ENCODE measurements at regions not wholly inside any gene's neighbourhood (a gene's known extent, or its start where the extent isn't known, plus 50 kb on each side); places are given as distances from the start of the nearest gene placed in this dataset.

GRCh38 chr12:94032368-94032767 is 116.0 kb upstream of the PLXNC1 start:
- no peak for DNase-seq

- no peak for DNase-seq
These were observed 115.3 kb upstream of the PLXNC1 start for GRCh38 chr12:94033101-94033500.

DNA sequence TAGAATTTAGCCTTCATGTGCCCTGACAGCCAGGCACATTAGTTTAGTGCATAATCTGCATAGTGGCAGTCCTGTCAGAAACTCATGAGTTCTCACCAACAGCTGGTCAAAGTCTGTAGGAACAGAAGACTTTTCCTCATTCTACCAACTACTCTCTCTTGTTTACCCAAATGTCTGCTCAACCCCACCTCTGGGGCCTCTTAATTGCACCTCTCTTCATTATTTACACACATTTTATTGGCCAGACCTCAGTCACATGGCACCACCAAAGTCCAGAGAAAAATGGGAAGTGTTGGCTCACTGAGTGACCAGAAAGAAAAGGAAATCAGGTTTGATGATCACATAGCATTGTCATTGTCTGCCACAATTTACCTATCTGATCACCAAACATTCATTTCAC is 114.6 kb upstream of the PLXNC1 start:
- DNase-seq, result no peak

DNA sequence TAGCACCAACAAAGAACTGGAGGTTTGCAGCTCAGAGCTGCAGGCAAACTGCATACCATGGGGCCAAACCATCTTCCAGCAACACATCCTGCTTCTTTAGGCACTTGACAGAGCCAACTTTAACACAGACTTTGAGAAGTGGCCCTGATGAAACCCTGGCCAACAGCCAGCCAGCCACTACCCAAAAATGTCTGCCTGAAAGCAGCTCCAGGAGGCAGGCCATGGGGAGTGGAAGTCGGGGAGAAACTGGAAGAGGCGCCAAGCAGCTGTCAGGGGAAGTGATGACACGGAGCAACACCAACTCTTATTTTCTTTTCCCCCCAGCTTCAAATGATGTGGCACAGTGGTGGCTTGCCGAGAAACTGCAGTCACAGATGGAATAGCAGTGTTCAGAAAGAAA is 110.9 kb upstream of the PLXNC1 start:
- DNase-seq, result no peak

- no peak for DNase-seq
These were observed 109.8 kb upstream of the PLXNC1 start for GRCh38 chr12:94038605-94039004.

- DNase-seq, result no peak
These were observed 109.1 kb upstream of the PLXNC1 start for GRCh38 chr12:94039199-94039840.

DNA sequence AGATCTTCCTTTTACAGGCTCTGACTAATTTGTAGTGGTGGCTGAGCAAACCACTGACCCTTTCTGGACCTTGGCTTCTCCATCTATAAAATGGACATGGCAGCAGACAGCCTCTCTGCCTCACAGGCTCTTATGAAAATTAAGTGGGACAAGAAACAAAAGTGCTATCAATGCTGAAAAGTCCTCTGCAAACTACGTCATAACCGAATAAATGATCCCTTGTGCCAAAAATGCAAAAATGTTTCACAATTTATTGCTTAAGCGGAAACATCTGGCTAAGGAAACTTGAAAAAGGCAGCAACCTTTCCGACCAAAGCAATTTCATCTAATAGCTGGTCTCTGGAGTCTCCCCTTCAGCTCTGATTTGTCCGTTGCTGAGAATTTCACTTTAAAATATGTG is 108.5 kb upstream of the PLXNC1 start:
- no peak for DNase-seq

GRCh38 chr12:94041850-94042249 is 106.5 kb upstream of the PLXNC1 start:
- no peak for DNase-seq

DNA sequence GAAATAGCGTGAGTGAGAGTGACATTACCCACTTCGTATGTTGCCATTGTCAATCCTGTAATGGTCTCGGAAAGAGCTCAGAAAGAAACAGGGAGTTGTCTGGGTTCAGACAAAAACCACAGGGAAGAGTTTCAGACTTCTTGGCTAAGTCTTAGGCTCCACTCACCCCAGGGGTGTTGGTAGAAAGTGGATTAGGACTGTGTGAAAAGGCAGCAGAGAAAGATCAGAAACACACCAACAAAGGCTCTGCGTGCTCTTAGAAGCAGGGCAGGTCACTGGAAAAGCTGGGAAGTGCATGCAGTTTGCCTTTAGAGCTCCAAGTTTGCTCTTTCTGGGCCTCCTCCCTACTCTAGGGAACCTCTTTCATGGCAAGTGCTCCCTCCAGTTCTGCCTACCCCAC is 106.1 kb upstream of the PLXNC1 start:
- DNase-seq, result no peak

GRCh38 chr12:94046626-94047410 is 101.6 kb upstream of the PLXNC1 start:
- DNase-seq, result no peak

DNA sequence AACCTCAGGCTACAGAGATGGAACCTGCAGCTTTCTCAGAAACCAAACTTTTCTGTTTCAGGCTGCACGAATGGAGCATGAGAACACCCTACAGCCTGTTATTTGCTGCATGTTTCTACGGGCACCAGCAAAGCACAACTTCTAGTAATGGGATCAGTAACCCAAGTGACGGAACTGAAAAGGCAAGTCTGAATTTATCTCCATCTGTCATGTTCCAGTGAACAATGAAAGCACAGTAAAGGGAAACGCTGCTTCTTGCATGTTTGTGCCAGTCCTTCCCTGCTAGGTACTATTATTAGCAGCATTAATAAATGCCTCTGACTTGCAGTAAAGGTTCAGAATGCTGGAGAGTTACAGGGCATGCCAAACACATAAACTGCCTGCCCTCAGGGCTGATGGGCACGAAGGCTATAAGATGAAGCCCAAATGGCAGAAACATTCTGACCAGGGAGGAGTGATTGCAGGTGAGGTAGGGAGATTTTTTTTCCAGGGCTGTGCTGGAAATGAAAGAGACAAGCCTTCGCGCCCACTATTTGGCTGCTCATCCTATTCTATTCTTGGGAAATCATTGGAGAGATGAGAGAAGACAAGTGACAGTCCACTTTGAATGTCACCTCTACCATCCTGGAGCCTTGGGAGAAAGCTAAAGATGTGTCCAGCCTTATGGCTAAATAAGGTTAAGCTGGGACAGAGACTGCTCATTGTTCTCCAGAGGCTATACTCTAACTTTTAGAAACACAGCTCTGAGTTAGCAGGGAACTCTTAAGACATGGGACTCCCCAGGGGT is 100.4 kb upstream of the PLXNC1 start:
- no peak for DNase-seq

DNA sequence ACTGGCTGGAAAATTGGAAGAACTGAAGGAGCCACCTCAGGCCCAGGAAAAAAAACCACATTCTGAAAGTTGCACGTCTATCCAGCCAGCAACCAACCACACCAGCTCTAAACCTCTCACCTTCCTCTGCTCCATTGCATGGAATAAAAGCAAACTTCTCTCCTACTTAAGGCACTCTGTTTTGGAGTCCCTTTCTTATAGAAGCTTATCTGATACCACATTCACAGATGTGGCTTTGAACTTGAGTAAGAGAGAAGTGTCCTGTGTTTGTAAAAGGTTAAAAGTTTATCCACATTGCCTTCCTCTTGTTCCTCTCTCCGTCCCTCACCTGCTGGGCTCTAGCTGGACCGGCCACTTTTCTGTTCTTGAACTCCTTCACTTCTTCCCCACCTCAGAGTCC is 99.6 kb upstream of the PLXNC1 start:
- DNase-seq, result no peak

- DNase-seq, result no peak
These were observed 98.7 kb upstream of the PLXNC1 start for GRCh38 chr12:94049718-94050117.

DNA sequence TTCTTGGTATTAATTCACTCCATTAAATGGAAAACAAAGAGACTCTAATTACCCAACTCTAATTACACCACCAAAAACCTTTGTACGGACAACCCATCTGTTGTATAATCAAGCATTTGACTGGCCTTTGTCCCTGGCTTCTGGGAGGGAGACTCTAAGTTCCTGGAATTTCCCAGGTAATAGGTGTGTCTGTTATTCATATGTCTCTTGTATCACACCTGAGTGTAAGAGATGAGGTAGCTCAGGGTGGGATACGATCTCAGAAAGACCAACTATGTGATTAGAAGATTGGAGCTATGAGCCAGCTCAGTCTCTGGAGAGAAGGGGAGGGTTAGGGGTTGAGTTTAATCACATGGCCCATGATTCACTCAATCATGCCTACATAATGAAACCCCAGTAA is 94.7 kb upstream of the PLXNC1 start:
- DNase-seq, result no peak

GRCh38 chr12:94055528-94055927 is 92.8 kb upstream of the PLXNC1 start:
- no peak for DNase-seq

DNA sequence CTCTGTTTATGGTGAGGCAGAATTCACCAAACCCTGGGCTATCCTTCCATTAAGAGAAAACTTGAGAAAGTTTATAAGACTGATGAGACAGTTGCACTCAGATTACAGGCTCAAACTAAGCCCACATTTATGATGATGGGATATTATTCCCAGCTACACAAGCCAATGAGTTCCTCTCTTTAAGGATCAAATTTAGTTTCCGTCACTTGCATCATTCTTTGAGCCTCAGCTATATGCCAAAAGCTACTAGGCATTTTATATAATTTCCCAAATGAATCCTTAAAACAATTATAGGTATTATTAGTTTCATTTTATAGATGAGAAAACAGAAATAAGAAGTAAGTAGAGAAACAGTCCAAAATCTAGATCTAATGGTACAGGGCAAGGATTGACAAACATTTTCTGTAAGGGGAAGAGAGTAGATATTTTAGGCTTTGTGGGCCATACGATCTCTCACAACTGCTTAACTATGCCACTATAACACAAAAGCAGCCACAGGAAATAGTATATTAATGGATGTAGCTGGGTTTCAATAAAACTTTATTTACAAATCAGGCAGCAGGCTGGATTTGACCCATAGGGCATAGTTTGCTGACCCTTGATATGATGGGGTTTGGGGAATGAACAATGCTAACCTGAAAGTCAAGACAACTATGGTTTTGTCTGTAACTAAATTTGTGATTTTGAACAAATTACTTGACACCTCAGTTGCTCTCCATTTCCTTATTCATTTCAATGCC is 91.8 kb upstream of the PLXNC1 start:
- no peak for DNase-seq

- no peak for DNase-seq
These were observed 90.9 kb upstream of the PLXNC1 start for GRCh38 chr12:94057262-94058151.

DNA sequence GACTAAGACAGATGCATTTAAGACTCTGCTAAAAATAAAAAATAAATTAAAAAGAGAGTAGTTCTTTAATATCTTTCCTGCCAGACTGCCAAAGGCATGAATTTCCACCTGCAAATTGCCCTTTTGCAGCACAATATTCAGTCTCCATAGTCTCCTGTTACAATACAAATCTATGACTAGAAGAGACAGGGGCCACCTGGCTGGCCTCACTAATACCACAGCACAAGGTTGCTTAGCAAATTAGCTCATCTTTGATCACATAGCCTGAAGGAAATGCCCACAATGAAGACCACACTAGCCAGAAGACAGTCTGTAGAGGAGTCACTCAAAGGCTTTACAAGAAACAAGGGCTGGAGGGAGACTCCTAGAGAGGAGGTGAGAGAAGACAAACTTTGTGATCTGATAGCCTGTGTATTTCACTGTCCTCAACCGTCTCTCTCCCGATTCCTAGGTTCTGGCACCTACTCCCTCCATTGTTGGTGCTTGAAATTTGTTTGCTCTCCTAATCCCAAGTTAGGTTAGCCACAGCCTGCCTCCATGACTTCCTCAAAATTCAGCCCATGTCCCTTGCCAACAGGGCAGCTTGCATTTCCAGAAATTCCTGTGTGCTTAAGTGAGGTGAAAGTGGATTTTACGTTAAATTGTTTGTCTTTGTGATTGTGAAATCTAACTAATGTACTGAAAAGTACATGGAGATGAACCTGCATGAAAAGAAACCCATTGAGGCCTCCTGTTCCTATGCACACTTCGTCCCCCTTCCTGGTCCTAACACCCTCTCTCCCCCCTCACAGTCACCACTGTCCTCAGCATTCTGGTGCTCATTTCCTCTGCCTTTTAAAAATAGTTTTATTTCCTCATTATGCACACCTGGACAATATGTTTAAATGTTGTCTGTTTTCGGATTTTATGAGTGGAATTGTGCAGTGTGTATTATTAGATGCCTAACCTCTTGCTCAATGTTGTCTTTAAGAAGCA is 88.7 kb upstream of the PLXNC1 start:
- DNase-seq, result no peak

GRCh38 chr12:94062194-94062593 is 86.2 kb upstream of the PLXNC1 start:
- no peak for DNase-seq

- no peak for DNase-seq
These were observed 85.4 kb upstream of the PLXNC1 start for GRCh38 chr12:94062796-94063635.

All from hindlimb muscle (tissue), 1 donor.